ENCODE measurements at regions not wholly inside any gene's neighbourhood (a gene's known extent, or its start where the extent isn't known, plus 50 kb on each side); places are given as distances from the start of the nearest gene placed in this dataset.

DNA sequence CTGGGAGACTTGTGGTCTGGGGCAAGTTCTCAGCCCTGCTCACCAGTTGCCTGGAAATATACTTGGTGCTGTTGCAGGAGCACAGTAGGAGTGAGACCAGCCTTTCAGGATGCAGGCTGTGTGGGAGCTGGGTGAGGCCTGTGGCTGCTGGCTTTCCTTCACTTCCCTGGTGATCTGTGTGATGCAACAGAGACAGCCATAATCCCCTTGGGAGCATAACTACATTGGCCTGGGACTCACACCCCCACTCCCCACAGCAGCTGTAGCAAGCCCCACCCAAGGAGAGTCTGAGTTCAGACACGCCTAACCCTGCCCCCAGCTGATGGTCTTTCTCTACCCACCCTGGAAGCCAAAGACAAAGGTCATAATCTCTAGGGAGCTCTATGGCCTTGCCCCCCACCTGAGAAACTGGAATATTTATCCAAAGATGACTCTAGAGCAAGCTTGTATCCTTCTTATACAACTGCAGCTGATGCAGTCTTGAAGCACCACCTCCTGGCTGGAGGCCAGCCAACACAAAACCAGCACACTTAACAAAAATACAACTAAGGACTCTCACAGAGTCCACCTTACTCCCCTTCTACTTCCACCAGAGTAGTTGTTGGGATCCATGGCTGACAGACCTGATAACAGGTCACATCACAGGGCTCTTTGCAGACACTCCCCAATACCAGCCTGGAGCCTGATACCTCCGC is 190.4 kb upstream of the CPNE8 start:
- TF ChIP-seq RAD21 (IDR thresholded peaks at IDR 0.05; ENCODE audit: low read depth) = peak; percentile 28; the same call in 1 of the 2 replicates
- TF ChIP-seq CREB1 (IDR thresholded peaks at IDR 0.05; ENCODE audit: low read depth) = no peak

DNA sequence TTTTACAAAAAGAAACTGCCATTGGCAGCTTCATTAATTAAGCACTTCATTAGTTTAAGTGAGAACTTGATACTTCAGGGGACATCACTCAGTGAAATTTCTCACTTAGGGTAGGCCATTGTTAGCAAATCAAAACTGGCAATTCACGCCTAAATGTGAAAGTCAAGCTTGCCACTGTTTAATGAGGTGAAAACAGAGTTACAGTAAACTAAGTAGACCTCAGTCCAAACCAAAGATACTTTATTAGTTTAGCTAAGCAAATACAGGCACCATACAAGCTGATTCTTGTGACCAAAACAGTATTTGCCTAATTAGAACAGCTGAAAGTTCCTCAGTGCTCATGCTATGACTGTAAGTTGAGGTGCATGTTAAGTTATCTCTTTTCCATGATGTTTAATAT is 176.5 kb upstream of the CPNE8 start:
- TF ChIP-seq FOXM1 (IDR thresholded peaks at IDR 0.05; ENCODE audit: borderline replicate concordance, low read depth) (no peak), RAD21 (IDR thresholded peaks at IDR 0.05; ENCODE audit: low read depth) (no peak), CEBPB (IDR thresholded peaks at IDR 0.05) (no peak), EGR1 (IDR thresholded peaks at IDR 0.05) (no peak), YY1 (IDR thresholded peaks at IDR 0.05; ENCODE audit: low read depth) (no peak), TEAD4 (IDR thresholded peaks at IDR 0.05) (no peak), TCF12 (IDR thresholded peaks at IDR 0.05; ENCODE audit: low read depth) (no peak), TAF1 (IDR thresholded peaks at IDR 0.05; ENCODE audit: low read depth) (no peak), EP300 (IDR thresholded peaks at IDR 0.05; ENCODE audit: borderline replicate concordance) (no peak), CREB1 (IDR thresholded peaks at IDR 0.05; ENCODE audit: low read depth) (no peak), NFIC (IDR thresholded peaks at IDR 0.05) (no peak)
- TF ChIP-seq, protein P1, sequence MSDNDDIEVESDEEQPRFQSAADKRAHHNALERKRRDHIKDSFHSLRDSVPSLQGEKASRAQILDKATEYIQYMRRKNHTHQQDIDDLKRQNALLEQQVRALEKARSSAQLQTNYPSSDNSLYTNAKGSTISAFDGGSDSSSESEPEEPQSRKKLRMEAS (IDR thresholded peaks at IDR 0.05) = no peak
- TF ChIP-seq, protein P2, sequence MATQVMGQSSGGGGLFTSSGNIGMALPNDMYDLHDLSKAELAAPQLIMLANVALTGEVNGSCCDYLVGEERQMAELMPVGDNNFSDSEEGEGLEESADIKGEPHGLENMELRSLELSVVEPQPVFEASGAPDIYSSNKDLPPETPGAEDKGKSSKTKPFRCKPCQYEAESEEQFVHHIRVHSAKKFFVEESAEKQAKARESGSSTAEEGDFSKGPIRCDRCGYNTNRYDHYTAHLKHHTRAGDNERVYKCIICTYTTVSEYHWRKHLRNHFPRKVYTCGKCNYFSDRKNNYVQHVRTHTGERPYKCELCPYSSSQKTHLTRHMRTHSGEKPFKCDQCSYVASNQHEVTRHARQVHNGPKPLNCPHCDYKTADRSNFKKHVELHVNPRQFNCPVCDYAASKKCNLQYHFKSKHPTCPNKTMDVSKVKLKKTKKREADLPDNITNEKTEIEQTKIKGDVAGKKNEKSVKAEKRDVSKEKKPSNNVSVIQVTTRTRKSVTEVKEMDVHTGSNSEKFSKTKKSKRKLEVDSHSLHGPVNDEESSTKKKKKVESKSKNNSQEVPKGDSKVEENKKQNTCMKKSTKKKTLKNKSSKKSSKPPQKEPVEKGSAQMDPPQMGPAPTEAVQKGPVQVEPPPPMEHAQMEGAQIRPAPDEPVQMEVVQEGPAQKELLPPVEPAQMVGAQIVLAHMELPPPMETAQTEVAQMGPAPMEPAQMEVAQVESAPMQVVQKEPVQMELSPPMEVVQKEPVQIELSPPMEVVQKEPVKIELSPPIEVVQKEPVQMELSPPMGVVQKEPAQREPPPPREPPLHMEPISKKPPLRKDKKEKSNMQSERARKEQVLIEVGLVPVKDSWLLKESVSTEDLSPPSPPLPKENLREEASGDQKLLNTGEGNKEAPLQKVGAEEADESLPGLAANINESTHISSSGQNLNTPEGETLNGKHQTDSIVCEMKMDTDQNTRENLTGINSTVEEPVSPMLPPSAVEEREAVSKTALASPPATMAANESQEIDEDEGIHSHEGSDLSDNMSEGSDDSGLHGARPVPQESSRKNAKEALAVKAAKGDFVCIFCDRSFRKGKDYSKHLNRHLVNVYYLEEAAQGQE (IDR thresholded peaks at IDR 0.05; ENCODE audit: low read depth) = no peak
- TF ChIP-seq, protein P3, sequence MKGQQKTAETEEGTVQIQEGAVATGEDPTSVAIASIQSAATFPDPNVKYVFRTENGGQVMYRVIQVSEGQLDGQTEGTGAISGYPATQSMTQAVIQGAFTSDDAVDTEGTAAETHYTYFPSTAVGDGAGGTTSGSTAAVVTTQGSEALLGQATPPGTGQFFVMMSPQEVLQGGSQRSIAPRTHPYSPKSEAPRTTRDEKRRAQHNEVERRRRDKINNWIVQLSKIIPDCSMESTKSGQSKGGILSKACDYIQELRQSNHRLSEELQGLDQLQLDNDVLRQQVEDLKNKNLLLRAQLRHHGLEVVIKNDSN (IDR thresholded peaks at IDR 0.05) = no peak

DNA sequence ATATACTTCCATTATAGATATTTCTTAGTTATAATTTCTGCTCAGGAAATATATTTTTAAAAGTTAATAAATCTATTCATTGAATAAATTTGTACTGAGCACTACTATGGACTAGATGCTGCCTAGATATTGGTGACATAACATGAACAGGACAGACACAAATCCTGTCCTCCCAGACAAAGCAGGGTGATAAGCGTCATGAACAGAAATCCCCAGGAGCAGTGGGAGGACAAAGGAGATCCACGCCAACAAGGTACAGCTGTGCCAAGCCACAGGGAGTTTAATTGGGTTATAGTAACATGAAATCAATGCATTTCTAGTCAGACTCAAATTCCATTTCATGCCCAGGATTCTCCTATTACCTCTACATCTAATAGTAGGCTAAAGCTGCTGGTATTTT is 171.8 kb upstream of the CPNE8 start:
- TF ChIP-seq ZBTB7A (IDR thresholded peaks at IDR 0.05; ENCODE audit: low read depth) = no peak
- TF ChIP-seq CREB1 (IDR thresholded peaks at IDR 0.05; ENCODE audit: low read depth) = no peak
- TF ChIP-seq, protein P1 (IDR thresholded peaks at IDR 0.05) = no peak
- TF ChIP-seq TEAD4 (IDR thresholded peaks at IDR 0.05) = no peak
- no peak for TF ChIP-seq EGR1 (IDR thresholded peaks at IDR 0.05)
- TF ChIP-seq CEBPB (IDR thresholded peaks at IDR 0.05) = no peak
- no peak for TF ChIP-seq RAD21 (IDR thresholded peaks at IDR 0.05; ENCODE audit: low read depth)
- TF ChIP-seq EP300 (IDR thresholded peaks at IDR 0.05; ENCODE audit: borderline replicate concordance) = no peak
- TF ChIP-seq FOXM1 (IDR thresholded peaks at IDR 0.05; ENCODE audit: borderline replicate concordance, low read depth) = no peak

DNA sequence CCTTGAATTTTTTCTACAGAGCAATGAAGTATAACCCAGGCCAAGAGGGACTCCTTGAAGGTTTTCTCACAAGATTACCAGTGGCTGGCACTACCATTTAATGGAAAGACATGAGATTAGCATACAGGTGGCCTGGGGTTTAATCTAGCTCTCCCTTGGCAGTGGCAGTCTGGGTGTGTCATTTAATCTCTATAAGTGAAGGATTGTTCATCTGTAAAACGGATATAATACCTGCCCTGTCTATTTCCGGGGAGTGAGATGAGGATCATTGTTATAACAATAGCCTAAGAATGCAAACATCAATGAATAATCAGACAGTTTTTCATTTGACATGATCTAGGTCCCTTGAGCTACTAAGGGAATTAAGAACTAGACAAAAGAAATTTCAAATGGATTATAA is 168.7 kb upstream of the CPNE8 start:
- TF ChIP-seq NFIC (IDR thresholded peaks at IDR 0.05) (no peak), YY1 (IDR thresholded peaks at IDR 0.05; ENCODE audit: low read depth) (no peak), ZBTB7A (IDR thresholded peaks at IDR 0.05; ENCODE audit: low read depth) (no peak), CREB1 (IDR thresholded peaks at IDR 0.05; ENCODE audit: low read depth) (no peak), TEAD4 (IDR thresholded peaks at IDR 0.05) (no peak), EGR1 (IDR thresholded peaks at IDR 0.05) (no peak), CEBPB (IDR thresholded peaks at IDR 0.05) (no peak), TAF1 (IDR thresholded peaks at IDR 0.05; ENCODE audit: low read depth) (no peak), FOXM1 (IDR thresholded peaks at IDR 0.05; ENCODE audit: borderline replicate concordance, low read depth) (no peak), TCF12 (IDR thresholded peaks at IDR 0.05; ENCODE audit: low read depth) (no peak), RAD21 (IDR thresholded peaks at IDR 0.05; ENCODE audit: low read depth) (no peak)
- TF ChIP-seq, protein P2 (IDR thresholded peaks at IDR 0.05; ENCODE audit: low read depth) = no peak
- TF ChIP-seq, protein P3 (IDR thresholded peaks at IDR 0.05) = no peak

DNA sequence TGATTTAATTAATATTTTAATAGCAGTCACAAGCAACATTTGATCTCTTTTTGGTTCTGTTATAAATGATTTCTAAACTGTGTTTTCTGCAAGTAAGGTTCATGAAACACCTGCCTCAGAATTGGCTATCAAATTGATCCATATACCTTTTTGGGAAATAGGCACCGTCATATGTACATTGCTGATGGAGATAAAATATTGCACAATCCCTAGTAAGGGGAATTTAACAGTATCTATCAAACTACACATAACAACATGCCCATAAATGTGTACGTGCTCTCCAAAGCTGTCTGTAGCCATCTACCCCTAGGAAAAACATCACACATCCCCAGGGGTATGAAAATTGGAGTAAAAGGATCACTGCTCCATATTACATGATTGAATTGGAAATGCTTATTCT is 167.3 kb upstream of the CPNE8 start:
- TF ChIP-seq EP300 (IDR thresholded peaks at IDR 0.05; ENCODE audit: borderline replicate concordance) (no peak), TEAD4 (IDR thresholded peaks at IDR 0.05) (no peak), CEBPB (IDR thresholded peaks at IDR 0.05) (peak; percentile 10; the same call in 1 of the 2 replicates), TAF1 (IDR thresholded peaks at IDR 0.05; ENCODE audit: low read depth) (no peak), ZBTB7A (IDR thresholded peaks at IDR 0.05; ENCODE audit: low read depth) (no peak)
- TF ChIP-seq, protein P3 (IDR thresholded peaks at IDR 0.05) = no peak
- TF ChIP-seq, protein P2 (IDR thresholded peaks at IDR 0.05; ENCODE audit: low read depth) = no peak
